Stomach (tissue), 4 donors: ENCODE measurements at regions not wholly inside any gene's neighbourhood (a gene's known extent, or its start where the extent isn't known, plus 50 kb on each side); places are given as distances from the start of the nearest gene placed in this dataset.

ENCODE experiments used
- POLR2AphosphoS5 ChIP-seq, 3 donors: sonication (generic); formaldehyde crosslinking; IDR thresholded peaks; one replicate each; pipeline ENCODE4 v1.6.1; 2016; ENCODE audit warnings: antibody characterized with exemption in 3 of 3
- TF ChIP-seq, protein P1 (sequence below), 7 experiments: fragments of 450-650 bp in 4 of 7; fragments of 200-600 bp in 3 of 7; sonication (generic) in 3 of 7; IDR thresholded peaks; one replicate each; pipeline ENCODE4 v1.5.1; 2016 to 2019; ENCODE audit warnings: antibody characterized with exemption in 7 of 7, control low read depth in 2 of 7, mild to moderate bottlenecking in 1 of 7

DNA sequence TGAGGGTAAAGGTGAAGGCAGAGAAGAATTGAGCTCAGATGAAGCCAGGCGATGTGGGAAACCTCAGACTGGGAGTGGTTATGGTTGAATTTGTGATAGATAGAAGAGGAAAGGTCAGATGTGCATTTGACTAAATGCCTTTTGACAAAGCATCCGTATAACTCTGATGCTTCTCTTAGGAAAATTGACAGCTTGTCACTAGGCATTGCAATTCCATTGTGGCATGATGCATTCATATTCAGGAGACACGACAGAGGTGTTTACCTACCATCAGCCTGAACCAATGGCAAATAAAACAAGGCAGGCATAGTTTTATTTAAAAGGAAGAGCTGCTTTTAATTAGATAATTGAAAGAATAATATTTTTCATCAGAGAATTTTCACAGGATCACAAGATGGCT, 325.1 kb upstream of the IGFBP7 start:
- TF ChIP-seq, protein P1, sequence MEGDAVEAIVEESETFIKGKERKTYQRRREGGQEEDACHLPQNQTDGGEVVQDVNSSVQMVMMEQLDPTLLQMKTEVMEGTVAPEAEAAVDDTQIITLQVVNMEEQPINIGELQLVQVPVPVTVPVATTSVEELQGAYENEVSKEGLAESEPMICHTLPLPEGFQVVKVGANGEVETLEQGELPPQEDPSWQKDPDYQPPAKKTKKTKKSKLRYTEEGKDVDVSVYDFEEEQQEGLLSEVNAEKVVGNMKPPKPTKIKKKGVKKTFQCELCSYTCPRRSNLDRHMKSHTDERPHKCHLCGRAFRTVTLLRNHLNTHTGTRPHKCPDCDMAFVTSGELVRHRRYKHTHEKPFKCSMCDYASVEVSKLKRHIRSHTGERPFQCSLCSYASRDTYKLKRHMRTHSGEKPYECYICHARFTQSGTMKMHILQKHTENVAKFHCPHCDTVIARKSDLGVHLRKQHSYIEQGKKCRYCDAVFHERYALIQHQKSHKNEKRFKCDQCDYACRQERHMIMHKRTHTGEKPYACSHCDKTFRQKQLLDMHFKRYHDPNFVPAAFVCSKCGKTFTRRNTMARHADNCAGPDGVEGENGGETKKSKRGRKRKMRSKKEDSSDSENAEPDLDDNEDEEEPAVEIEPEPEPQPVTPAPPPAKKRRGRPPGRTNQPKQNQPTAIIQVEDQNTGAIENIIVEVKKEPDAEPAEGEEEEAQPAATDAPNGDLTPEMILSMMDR (IDR thresholded peaks at IDR 0.05), result no peak
- TF ChIP-seq POLR2AphosphoS5 (IDR thresholded peaks at IDR 0.05), result no peak
